ENCODE measurements at regions not wholly inside any gene's neighbourhood (a gene's known extent, or its start where the extent isn't known, plus 50 kb on each side); places are given as distances from the start of the nearest gene placed in this dataset.
"Not testable (repeated sequence)": the region's sequence is repeated elsewhere in the genome, so short reads cannot be mapped to it uniquely, and the experiment has no call there.

GRCh38 chr5:18270635-18271338, 636.5 kb downstream of the TAF11L14 start:
- DNase-seq: no peak

- DNase-seq: no peak
Observed at GRCh38 chr5:18276939-18277338, 642.7 kb downstream of the TAF11L14 start.

- no peak for DNase-seq
Observed at GRCh38 chr5:18281947-18282581, 647.8 kb downstream of the TAF11L14 start.

GRCh38 chr5:18285257-18285656, 651.0 kb downstream of the TAF11L14 start:
- DNase-seq: no peak

GRCh38 chr5:18292146-18292545, 657.9 kb downstream of the TAF11L14 start:
- DNase-seq: no peak

- not testable (repeated sequence) for DNase-seq
Observed at GRCh38 chr5:18295696-18296095, 661.4 kb downstream of the TAF11L14 start.

GRCh38 chr5:18299166-18299565, 664.9 kb downstream of the TAF11L14 start:
- DNase-seq: no peak

GRCh38 chr5:18305288-18305924, 671.1 kb downstream of the TAF11L14 start:
- no peak for DNase-seq

- DNase-seq: no peak
Observed at GRCh38 chr5:18311266-18311665, 677.0 kb downstream of the TAF11L14 start.

- no peak for DNase-seq
Observed at GRCh38 chr5:18312016-18312415, 677.8 kb downstream of the TAF11L14 start.

- peak; percentile 7 for DNase-seq
Observed at GRCh38 chr5:18314192-18314778, 680.0 kb downstream of the TAF11L14 start.

- DNase-seq: no peak
Observed at GRCh38 chr5:18321262-18321942, 687.1 kb downstream of the TAF11L14 start.

GRCh38 chr5:18323891-18324290, 689.6 kb downstream of the TAF11L14 start:
- DNase-seq: no peak

- no peak for DNase-seq
Observed at GRCh38 chr5:18325431-18325830, 691.2 kb downstream of the TAF11L14 start.

- DNase-seq: no peak
Observed at GRCh38 chr5:18329328-18329727, 695.1 kb downstream of the TAF11L14 start.

GRCh38 chr5:18333841-18334240, 699.6 kb downstream of the TAF11L14 start:
- no peak for DNase-seq

- DNase-seq: no peak
Observed at GRCh38 chr5:18334949-18335348, 700.7 kb downstream of the TAF11L14 start.

- no peak for DNase-seq
Observed at GRCh38 chr5:18354828-18355227, 720.6 kb downstream of the TAF11L14 start.

- no peak for DNase-seq
Observed at GRCh38 chr5:18357486-18357885, 723.2 kb downstream of the TAF11L14 start.

- no peak for DNase-seq
Observed at GRCh38 chr5:18366234-18366633, 732.0 kb downstream of the TAF11L14 start.

- no peak for DNase-seq
Observed at GRCh38 chr5:18370531-18370930, 736.3 kb downstream of the TAF11L14 start.

GRCh38 chr5:18375641-18376040, 741.4 kb downstream of the TAF11L14 start:
- no peak for DNase-seq

GRCh38 chr5:18378066-18378465, 743.8 kb downstream of the TAF11L14 start:
- no peak for DNase-seq
